KMS-11 (cell line): ENCODE measurements at regions not wholly inside any gene's neighbourhood (a gene's known extent, or its start where the extent isn't known, plus 50 kb on each side); places are given as distances from the start of the nearest gene placed in this dataset.

ENCODE experiments used
- H2AFZ ChIP-seq: fragments of 200-600 bp; sonication (generic); 2 replicates; pipeline ENCODE4 v1.6.1; 2016; ENCODE audit warnings: antibody characterized with exemption, mixed run types, low read depth
- H3K27ac ChIP-seq: fragments of 200-600 bp; sonication (generic); 2 replicates; pipeline ENCODE4 v1.6.1; 2016; ENCODE audit warnings: mild to moderate bottlenecking, mixed run types
- H3K27me3 ChIP-seq: fragments of 200-600 bp; sonication (generic); 2 replicates; pipeline ENCODE4 v1.6.1; 2017; ENCODE audit warnings: mild to moderate bottlenecking, low read depth, mixed run types, moderate library complexity; ENCODE audit not compliant: insufficient read depth
- H3K36me3 ChIP-seq: fragments of 200-600 bp; sonication (generic); 2 replicates; pipeline ENCODE4 v1.6.1; 2017; ENCODE audit warnings: mild to moderate bottlenecking, mixed run types; ENCODE audit not compliant: insufficient read depth
- H3K4me1 ChIP-seq: fragments of 200-600 bp; sonication (generic); 2 replicates; pipeline ENCODE4 v1.6.1; 2016; ENCODE audit warnings: mild to moderate bottlenecking, low read depth, mixed run types; ENCODE audit not compliant: poor library complexity, severe bottlenecking
- H3K4me2 ChIP-seq: fragments of 200-600 bp; sonication (generic); 2 replicates; pipeline ENCODE4 v1.7.0; 2016; ENCODE audit warnings: mild to moderate bottlenecking, mixed run types
- H3K4me3 ChIP-seq: fragments of 200-600 bp; sonication (generic); IDR thresholded peaks from 2 replicates; pipeline ENCODE4 v1.6.1; 2017; ENCODE audit warnings: low read depth, low read length, mixed read lengths; ENCODE audit not compliant: insufficient read depth
- H3K79me2 ChIP-seq: fragments of 200-600 bp; sonication (generic); 2 replicates; pipeline ENCODE4 v1.6.1; 2016; ENCODE audit warnings: low read depth, mixed run types; ENCODE audit not compliant: insufficient read depth
- H3K9ac ChIP-seq: fragments of 200-600 bp; sonication (generic); 2 replicates; pipeline ENCODE4 v1.6.1; 2016; ENCODE audit warnings: mild to moderate bottlenecking, mixed run types
- H4K20me1 ChIP-seq: fragments of 200-600 bp; sonication (generic); 2 replicates; pipeline ENCODE4 v1.6.1; 2016; ENCODE audit warnings: mild to moderate bottlenecking, mixed run types; ENCODE audit not compliant: insufficient read depth
- TF ChIP-seq, protein P1 (sequence below): fragments of 200-600 bp; sonication (generic); conservative IDR thresholded peaks from 2 replicates; pipeline ENCODE4 v1.6.1; 2017; ENCODE audit warnings: low read depth, mild to moderate bottlenecking, antibody characterized with exemption, low read length, moderate library complexity, mixed read lengths

DNA sequence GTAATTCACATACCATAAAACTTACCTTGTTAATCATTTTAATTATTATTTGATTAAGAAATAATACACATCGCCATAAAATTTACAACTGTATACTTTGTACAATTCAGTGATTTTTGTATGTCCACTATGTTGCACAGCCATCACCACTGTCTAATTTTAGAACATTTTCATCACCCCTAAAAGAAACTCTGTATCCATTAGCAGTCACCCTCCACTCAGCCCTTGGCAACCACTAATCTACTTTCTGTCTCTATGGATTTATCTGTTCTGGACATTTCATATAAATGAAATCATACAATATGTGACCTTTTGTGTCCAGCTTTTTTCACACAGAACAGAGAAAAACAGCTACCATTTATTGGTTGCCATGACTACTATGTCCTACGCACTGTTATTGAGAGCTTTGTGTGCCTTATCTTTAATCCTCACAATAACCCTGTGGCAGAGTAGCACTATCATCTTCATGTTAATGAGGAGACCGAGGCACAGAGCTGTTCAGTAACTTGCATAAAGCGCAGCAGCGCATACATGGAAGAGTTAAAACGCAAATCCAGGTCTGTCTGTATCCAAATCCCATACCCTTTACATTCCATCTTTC lies 64.6 kb upstream of the PAGE1 start:
- H3K4me3 ChIP-seq, result no peak overlapping the region
- H3K9ac ChIP-seq, result no peak overlapping the region
- TF ChIP-seq, protein P1, sequence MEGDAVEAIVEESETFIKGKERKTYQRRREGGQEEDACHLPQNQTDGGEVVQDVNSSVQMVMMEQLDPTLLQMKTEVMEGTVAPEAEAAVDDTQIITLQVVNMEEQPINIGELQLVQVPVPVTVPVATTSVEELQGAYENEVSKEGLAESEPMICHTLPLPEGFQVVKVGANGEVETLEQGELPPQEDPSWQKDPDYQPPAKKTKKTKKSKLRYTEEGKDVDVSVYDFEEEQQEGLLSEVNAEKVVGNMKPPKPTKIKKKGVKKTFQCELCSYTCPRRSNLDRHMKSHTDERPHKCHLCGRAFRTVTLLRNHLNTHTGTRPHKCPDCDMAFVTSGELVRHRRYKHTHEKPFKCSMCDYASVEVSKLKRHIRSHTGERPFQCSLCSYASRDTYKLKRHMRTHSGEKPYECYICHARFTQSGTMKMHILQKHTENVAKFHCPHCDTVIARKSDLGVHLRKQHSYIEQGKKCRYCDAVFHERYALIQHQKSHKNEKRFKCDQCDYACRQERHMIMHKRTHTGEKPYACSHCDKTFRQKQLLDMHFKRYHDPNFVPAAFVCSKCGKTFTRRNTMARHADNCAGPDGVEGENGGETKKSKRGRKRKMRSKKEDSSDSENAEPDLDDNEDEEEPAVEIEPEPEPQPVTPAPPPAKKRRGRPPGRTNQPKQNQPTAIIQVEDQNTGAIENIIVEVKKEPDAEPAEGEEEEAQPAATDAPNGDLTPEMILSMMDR, result no peak
- H3K4me2 ChIP-seq, result no peak overlapping the region
- H3K27ac ChIP-seq, result no peak overlapping the region
- no peaks in the 10 kb centered on the region for H4K20me1 ChIP-seq
- H3K4me1 ChIP-seq, result no peaks in the 10 kb centered on the region
- H3K79me2 ChIP-seq, result no peaks in the 10 kb centered on the region
- H2AFZ ChIP-seq, result no peak overlapping the region
- H3K27me3 ChIP-seq, result no peaks in the 10 kb centered on the region
- H3K36me3 ChIP-seq, result no peaks in the 10 kb centered on the region

DNA sequence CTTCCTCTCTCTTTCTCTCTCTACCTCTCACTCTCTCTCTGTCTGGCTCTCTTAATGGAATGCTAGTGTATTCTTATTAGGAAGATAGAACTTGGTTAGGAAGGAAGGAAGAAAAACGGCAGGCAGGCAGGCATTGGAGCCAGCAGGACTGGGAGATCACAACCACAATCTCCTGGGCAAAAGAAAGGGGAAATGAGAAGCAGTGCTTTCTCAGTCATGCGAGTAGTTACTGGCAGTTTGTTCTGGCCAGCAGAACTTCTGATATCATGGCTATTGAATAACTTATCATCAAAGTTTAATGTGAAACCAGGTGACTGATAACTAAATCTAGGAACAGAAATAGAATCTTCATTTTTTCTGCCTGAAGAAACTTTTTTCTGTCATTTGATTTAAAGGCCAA lies 60.9 kb upstream of the PAGE1 start:
- Histone ChIP-seq H4K20me1 (no peaks in the 10 kb centered on the region), H3K4me1 (no peaks in the 10 kb centered on the region), H3K79me2 (no peaks in the 10 kb centered on the region), H3K27me3 (no peaks in the 10 kb centered on the region), H3K9ac (no peak overlapping the region), H3K27ac (no peak overlapping the region), H3K36me3 (no peaks in the 10 kb centered on the region), H2AFZ (no peak overlapping the region), H3K4me2 (no peak overlapping the region), H3K4me3 (no peak overlapping the region)
- TF ChIP-seq, protein P1, result no peak

- TF ChIP-seq, protein P1, result peak; percentile 51
- no peak overlapping the region for H3K27ac ChIP-seq
Measured at GRCh38 chrX:49754233-49754857, 58.6 kb upstream of the PAGE1 start.

DNA sequence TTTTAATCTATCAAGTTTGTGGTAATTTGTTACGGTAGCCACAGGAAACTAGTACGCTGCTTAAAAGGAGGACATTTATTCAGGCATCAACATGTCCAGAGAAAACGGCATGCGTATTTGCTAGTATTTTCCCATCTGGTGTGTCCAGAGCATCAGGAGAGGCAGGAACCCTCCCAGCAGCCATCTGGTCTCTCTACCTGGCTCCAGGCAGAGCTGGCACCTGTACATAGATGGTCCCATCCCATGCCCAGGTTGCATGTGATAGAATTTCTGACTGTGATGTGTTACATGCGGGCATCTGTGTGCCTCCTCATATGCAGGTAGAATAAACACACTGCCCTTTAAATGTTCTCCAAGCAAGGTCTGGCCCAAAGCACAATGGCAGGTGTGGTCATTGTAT lies 57.9 kb upstream of the PAGE1 start:
- Histone ChIP-seq H3K9ac (no peak overlapping the region), H3K4me1 (no peaks in the 10 kb centered on the region), H2AFZ (no peak overlapping the region), H4K20me1 (no peaks in the 10 kb centered on the region), H3K27me3 (no peaks in the 10 kb centered on the region), H3K4me2 (no peak overlapping the region), H3K4me3 (no peak overlapping the region), H3K27ac (no peak overlapping the region), H3K79me2 (no peaks in the 10 kb centered on the region), H3K36me3 (no peaks in the 10 kb centered on the region)
- TF ChIP-seq, protein P1, result no peak

More at GRCh38 chrX:49754233-49754857, 58.6 kb upstream of the PAGE1 start:
- Histone ChIP-seq H3K4me2 (no peak overlapping the region), H3K27me3 (no peaks in the 10 kb centered on the region), H2AFZ (no peak overlapping the region), H3K79me2 (no peaks in the 10 kb centered on the region), H4K20me1 (no peaks in the 10 kb centered on the region), H3K9ac (no peak overlapping the region), H3K4me1 (no peaks in the 10 kb centered on the region), H3K4me3 (no peak overlapping the region), H3K36me3 (no peaks in the 10 kb centered on the region)
